HG03565 (cell line): ENCODE measurements at regions not wholly inside any gene's neighbourhood (a gene's known extent, or its start where the extent isn't known, plus 50 kb on each side); places are given as distances from the start of the nearest gene placed in this dataset.
"Not testable (repeated sequence)": the region's sequence is repeated elsewhere in the genome, so short reads cannot be mapped to it uniquely, and the experiment has no call there.

Experiments
- ATAC-seq: cut with Tn5 transposase; IDR thresholded peaks from one replicate; pipeline ENCODE4 v1.9.1; 2021; ENCODE audit warnings: mild to moderate bottlenecking, moderate library complexity; ENCODE audit not compliant: unreplicated experiment

DNA sequence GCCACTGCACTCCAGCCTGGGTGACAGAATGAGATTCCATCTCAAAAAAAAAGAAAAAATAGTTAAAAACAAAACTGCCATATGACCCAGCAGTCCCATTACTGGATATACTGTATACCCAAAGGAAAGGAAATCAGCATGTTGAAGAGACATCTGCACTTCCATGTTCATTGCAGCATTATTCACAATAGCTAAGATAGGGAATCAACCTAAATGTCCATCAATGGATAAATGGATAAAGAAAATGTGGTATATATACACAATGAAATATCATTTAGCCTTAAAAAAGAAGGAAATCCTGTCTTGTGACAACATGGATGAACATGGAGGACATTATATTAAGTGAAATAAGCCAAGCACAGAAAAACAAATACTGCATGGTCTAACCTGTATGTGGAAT, 160.7 kb downstream of the DUSP6 start:
- not testable (repeated sequence) for ATAC-seq

DNA sequence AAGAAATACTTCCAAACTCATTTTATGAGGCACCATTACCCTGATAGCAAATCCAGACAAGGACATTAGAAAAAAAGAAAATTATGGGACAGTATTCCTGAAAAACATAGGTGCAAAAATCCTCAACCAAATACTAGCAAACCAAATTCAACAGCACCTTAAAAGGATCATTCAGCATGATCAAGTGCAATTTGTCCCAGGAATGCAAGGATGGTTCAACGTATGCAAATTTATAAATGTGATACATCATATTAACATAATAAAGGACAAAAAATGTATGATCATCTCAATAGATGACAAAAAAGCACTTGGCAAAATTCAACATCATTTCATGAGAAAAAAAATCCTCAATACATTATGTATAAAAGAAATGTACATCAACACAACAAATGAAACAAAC, 162.9 kb downstream of the DUSP6 start:
- ATAC-seq: no peak

DNA sequence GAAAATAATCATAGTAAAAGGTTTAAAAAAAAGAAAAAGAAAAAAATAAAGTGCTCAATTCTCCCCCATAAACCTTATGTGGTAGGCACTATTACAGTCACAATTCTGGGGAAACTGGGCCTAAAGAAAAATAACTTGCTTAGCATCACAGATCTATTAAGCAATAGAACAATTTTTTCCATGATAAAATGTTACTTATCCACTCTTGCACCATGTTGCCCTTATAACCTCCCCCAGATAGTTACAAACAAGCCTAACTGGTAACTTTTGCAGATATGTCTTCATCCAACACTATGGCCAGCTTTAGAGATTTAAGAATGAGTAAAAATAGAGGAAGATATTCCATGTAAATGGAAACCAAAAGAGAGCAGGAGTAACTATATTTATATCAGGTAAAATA, 164.8 kb downstream of the DUSP6 start:
- ATAC-seq: no peak

DNA sequence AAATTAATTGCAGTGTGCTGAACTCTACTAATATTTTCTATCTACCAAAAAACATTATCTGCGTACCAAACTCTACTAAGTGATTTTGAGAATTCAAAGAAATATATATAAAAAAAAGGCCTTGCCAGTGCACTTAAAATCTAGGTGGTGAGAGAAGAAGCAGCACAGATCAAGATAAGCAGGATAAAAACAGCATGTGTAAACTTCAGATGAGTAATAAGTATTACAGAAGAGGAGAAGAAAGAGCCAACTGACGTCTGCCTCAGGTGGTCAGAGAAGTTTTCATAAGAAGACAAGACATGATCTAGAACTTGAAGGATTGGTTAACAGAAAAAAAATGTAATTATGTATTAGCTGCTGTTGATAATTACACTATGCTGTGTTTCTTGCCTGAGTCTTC, 166.4 kb downstream of the DUSP6 start:
- ATAC-seq: no peak

DNA sequence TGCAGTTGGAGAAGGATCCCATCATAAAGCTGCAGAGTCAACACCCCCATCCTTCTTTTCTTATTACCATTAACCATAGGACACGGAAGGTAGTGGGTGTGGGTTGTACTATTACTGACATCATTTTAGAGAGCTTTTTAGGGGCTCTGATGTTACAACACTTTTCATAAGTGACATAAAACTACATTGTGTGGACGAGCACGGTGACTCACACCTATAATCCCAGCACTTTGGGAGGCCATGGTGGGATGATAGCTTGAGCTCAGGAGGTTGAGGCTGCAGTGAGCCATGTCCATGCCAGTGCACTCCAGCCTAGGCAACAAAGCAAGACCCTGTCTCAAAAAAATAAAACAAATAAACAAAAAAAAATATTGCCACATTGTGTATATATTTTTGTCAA, 167.1 kb downstream of the DUSP6 start:
- no peak for ATAC-seq

DNA sequence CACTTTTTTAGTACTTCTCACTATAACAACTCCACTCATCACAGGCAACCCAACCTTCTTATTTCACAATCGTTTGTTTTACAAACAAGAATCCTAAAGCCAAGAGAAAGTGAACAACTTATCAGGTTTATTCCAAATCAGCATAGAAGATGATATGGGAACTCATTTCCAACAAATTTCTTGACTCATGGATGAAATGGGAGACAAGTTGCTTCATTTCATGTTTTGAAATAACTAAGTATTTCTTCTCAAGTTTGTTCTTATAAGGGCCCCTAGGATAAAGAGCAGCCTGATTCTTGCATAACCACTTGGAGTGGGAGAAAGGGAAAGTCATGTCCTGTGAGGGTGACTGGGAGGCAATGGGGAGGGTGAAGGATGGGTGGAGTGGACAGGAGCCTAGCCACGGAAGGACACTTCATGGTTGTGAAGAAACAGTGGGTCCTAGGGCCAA, 168.3 kb downstream of the DUSP6 start:
- no peak for ATAC-seq

DNA sequence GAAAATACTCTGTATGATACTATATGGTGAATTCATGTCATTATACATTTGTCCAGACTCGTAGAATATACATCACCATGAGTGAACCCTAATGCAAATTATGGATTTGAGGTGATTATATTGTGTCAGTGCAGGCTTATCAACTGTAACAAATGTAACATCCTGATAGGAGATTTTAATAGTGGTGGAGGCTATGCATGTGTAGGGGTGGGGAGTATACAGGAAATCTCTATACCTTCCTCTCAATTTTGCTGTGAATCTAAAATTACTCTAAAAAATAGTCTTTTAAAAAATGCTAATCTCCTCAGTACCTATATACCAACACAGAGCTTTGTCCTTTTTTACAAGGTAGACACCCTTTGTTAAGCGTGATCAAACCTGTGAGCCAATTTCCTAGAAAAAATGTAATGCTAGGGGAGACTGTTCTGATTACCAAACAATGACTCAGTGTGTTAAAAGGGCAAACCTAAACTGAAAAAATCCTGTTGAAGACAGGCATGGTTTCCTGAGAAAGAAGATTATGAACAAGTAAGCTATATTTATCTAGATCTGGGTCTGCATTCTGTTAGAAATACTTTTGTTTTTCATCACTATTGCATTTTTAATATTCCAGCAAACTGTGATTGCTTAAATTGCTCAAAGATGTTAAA, 170.9 kb downstream of the DUSP6 start:
- ATAC-seq: no peak

DNA sequence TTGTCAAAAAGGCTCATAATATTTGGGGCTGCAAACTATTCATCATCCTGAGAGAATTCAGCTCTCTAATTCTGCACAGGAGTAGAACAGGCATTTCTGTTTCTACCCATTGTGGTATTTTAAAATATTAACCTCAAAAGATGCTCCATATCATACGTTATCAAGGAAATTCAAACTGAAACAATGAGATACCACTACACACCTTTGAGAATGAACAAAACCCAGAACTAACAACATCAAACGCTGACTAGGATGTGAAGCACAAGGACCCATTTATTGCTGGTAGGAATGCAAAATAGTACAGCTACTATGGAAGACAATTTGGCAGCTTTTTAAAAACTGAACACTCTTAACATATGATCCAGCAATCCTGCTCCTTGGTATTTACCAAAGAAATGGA, 171.8 kb downstream of the DUSP6 start:
- no peak for ATAC-seq

DNA sequence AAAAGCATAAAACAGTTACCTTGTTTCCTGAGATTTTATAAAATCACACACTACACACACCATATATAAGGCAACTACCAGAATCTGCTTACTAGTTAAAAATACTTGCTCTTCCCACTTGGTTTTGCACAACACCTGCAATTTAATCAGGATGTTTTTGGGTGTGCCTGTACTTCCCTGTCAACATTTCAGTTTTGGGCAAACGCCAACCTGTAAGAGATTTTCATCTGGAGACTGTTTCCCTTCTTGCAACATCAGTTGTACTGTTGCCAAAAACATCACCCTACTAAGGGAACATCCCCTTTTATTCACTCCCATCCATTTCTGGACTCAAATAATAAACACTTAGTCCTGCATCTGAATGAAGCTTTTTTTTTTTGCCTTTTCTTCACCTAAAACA, 172.3 kb downstream of the DUSP6 start:
- ATAC-seq: no peak

DNA sequence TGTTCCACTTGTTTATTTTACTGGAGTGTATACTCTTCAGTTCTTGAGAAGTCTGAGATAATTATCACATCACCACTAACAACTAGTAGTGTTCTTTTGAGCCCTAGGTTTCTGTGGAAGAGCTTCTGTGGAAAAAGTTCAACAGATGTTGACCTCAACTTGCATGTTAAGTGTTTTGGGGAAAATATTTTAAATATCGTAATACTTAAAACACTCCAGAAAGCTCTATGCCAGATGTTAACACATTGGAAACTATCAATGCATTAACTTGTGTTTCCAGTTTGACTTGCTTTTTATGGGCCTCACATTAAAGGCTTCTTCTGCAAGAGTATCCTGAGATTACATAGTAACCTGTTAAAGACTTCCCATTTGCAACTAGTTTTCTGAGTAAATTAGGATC, 173.1 kb downstream of the DUSP6 start:
- no peak for ATAC-seq

DNA sequence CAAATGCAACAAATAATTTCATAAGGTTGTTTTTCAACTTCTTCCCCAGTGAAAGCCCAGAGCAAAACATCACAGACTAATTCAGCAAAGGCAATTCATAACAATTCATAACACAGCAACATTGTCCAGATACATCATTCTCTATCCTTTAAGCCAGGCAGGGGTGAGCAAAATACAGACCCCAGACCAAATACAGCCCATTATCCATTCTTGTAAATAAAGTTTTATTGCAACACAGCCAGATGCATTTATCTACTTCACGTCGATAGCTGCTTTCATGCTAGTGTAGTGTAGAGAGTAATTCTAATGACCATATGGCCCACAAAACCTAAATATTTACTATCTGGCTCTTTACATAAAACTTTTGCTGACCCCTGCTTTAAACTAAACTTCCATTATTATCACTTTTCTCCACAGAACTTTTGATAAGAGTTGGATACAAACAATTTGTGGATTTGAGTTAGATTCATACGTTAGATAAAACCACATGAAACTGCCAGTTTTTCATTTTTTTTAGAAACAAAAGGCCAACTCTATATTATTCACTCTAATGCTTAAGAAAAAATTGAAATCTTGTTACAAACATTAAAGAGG, 174.4 kb downstream of the DUSP6 start:
- no peak for ATAC-seq

DNA sequence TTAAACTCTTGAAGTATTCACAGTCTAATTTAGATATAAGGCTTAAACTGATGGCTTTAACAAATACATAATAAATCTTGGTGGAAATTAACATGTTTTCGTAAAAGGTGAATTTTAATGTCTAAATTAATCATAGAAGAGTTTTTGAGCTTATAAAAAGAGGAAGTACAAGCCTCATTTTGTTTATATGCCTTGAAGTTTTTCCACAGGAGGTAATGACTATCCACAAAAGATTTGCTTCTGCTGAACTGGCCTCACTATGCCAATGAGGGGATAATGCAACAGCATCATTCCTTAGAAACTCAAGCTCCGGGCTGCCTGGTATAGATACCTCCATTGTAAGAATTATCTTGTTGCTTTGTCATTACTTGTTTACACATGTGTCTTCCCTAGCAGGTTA, 175.6 kb downstream of the DUSP6 start:
- ATAC-seq: no peak

DNA sequence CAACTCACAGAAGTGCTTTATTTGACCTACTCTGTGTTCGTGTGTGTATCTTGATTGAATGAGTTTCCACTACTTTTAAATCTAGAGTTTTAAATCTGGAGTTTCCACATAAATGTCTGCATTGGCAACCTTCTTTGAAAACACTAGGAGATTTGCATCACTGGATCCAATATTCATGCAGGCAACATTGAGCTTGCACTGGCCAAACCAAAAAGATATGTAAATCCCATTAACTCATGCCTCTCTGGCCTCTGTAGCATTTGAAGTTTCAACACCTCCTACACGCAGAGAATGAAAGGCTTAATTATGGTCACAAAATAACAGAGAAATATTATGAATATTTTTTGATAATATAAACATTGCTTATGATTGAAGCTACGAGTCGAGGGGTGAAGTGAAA, 178.6 kb downstream of the DUSP6 start:
- ATAC-seq: no peak

DNA sequence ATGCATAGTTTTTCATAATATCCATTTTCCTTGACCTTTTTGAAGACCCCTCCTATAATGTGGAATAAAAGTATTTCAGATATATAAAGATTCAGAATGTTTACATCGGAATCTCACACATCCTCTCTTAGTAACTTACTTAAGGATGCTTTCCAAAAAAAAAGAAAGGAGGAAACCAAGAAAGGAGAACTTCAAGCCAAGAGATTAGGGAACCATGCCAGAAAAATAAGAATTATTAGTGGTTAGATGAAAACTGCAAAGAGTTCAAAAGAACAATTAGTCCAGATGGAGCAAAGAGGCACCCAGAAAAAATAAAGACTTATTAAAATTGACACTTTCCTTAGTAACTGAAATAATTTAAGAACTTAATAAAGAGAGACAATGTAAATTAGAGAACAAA, 179.2 kb downstream of the DUSP6 start:
- no peak for ATAC-seq

DNA sequence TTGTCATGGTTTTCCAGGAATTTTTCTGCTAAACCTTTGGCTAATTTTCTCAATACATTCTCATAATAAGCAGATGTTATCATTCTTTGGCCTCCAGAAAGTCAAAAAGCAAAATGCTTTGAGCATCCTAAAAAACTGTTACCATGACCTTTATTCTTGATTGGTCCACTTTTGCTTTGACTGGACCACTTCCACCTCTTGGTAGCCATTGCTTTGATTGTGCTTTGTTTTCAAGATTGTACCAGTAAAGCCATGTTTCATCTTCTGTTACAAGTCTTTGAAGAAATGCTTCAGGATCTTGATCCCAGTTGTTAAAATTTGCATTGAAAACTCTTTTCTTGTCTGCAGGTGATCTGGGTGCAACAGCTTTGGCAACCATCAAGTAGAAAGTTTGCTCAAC, 180.1 kb downstream of the DUSP6 start:
- ATAC-seq: no peak

DNA sequence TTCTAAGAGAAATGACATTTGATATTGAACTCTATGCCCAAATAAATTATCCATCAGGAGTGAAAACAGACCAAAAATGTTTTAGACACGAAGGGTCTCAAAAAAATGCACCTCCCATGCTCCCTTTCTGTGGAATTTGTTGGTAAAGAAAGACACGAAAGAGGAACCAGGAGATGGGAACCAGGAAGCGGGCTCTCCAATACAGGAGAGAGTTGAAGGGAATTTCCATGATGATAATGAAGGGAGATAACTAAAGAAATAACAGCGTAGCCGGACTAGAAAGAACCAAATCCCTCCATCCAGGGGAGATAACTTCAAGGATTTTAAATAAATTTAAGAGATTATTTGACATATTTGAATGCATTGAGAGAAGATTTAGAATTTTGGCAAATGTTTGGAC, 183.0 kb downstream of the DUSP6 start:
- ATAC-seq: no peak

DNA sequence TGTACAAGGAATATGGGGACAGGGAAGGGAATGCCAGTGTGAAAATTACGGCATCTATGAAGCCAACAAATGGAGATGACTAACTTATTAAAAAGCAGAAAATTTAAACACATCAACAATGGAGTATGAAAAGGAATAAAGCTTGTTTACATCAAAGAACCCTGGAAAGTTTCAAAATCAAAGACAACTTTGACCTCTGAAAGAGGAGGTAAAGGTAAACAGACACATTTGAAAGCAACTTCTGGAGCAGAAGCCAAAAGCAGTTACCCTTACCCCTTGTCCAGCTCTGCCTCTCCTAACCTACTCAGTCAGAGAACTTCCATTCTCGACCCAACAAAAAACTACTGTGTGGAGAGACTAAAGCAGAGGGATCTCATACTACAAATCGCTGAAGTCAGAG, 184.3 kb downstream of the DUSP6 start:
- no peak for ATAC-seq

DNA sequence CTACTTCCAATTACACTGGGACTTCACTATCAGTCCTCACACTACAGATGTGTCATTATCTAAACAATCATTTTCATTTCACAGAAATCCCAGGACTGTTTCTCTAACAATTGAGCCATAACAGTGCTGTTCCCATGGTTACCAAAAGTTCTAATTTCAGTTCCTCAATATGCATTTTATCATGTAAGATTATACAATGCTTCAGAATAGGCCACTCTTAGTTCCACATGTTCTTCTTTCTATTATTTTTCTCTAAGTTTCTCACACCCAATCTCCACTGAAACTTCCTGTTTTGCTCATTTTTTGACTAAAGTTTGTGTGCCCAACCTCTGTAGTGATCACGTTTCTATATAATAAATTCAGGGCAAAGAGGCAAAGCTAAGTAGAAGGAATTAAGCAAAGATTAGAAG, 185.8 kb downstream of the DUSP6 start:
- peak; percentile 94 for ATAC-seq

DNA sequence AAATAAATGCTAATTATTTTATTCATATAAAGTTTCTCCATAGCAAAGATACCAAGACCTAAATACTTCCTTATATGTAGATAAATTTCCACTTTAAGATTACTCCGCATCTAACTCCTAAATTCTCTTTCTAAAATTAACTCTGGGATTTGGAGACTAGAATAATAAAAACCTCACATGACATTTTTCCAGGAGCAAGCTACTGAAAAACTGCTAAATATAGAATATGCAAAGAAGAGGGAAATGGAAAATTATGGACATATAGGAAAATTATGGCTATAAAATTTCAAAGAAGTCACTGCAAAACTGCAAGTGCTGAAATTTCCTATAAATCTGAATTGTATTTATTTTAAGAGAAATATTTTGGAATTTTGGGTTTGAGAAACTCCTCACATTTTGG, 186.2 kb downstream of the DUSP6 start:
- no peak for ATAC-seq

DNA sequence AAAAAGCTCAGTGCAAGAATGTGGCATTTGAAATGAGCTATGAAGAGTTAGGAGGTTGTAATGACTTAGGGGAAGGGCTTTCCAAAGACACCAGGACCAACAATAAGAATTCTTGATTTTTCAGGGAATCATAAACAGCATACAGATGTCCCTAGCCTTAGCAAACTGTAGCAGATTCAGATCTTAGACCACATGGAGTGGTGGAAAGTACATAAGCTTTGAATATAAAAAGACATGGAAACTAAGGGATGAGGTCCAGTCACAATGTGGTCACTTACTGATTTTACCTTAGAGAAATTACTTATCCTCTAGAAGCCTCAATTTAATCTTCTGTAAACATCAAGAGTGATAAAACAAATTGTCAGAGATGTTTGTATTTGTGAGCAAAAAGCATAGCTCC, 186.6 kb downstream of the DUSP6 start:
- no peak for ATAC-seq

DNA sequence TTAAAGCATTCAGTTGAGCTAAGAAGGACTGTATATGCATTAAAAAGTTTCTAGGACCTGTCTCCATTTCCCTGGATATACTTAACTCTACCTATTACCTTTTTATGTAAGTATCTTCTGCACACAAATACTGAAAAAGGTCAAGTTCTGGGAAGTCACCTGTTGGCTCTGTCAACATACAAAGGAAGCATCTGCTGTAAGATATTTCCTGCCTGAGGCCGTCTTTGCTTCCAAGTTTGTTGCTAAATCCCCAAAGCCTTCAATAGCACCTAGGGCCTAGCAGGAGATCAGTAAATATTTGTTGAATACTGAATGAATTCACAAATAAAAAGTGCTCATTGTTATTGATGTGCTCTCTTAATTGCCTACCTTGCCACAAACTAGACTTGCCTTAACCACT, 188.4 kb downstream of the DUSP6 start:
- no peak for ATAC-seq

DNA sequence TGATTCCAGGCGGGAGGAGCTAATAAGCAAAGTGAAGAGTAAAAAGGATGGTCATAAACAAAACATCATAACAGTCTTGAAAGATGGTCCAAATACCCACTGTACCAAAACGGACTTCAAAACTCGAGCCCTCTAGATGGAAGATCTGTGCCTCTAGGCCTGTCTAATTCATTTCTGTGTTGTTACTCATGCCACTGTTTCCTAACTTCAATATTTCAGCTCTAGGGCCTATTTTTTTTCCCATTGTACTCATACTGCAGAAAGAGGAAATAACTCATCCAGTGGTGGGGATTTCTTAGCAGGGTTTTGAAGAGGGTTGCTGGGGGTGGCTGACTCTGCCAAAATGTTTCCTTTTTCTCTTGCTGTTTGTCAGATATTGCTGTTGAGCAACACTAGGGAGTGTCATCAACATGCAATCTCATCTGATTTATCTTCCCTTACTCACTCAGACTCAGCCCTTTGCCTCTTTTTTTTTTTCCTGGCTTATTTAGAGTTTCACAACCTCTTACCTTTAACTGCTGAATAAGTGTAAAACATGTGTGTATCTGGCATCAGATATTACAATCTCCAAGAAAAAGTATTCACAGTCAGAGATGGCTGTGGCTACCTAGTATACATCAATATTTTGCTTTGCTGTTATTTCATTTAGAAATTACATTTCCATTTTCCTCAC, 189.6 kb downstream of the DUSP6 start:
- peak; percentile 25 for ATAC-seq

DNA sequence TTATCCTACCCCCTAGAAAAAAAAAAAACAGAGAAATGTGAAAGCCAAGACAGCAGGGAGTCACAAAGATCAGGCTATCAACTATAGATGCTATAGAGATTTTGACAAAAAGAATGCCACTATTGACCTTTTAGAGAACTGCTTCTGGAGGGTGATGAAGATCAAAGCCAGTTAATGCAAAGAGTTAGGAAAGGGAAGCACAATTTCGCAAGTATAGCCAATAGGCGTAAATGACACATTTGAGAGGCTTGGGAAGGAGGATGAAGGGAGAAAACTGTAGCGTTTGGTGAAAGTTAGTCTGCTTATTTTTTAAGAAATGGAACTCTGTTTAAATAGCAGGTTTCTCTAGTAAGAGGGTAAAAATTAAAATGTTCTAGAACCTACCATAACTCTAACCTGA, 190.7 kb downstream of the DUSP6 start:
- no peak for ATAC-seq
